DND-41 (cell line): ENCODE measurements at regions not wholly inside any gene's neighbourhood (a gene's known extent, or its start where the extent isn't known, plus 50 kb on each side); places are given as distances from the start of the nearest gene placed in this dataset.

Source experiments
- EZH2 ChIP-seq: IDR thresholded peaks from 3 replicates; pipeline ENCODE4 v1.6.1; 2012; ENCODE audit warnings: borderline replicate concordance, low read depth, mild to moderate bottlenecking, moderate library complexity, low read length, inconsistent platforms; ENCODE audit not compliant: severe bottlenecking
- TF ChIP-seq, protein P1 (sequence below): IDR thresholded peaks from 2 replicates; pipeline ENCODE4 v1.5.1; 2012; ENCODE audit warnings: borderline replicate concordance, low read length, moderate library complexity, mild to moderate bottlenecking; ENCODE audit not compliant: poor library complexity, severe bottlenecking; ENCODE audit errors: extremely low read depth

DNA sequence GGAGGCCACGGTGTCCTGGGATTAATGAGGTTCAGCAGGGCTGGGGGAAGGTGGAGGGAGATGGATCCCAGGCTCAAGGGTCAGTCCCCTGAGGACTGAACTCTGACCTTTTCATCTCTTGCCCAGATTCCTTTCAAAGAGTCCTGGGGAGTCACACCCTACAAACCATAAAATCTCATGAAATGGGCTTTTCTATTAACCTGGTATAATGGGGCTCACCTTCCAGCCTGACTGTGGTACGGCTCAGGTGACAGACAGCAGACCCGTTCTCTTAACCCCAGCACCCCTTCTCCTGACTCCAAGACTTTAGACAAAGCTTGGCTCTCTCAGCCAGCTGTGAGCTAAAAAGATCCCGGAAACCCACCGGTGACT is 268.2 kb downstream of the ADGRD1 start:
- TF ChIP-seq, protein P1, sequence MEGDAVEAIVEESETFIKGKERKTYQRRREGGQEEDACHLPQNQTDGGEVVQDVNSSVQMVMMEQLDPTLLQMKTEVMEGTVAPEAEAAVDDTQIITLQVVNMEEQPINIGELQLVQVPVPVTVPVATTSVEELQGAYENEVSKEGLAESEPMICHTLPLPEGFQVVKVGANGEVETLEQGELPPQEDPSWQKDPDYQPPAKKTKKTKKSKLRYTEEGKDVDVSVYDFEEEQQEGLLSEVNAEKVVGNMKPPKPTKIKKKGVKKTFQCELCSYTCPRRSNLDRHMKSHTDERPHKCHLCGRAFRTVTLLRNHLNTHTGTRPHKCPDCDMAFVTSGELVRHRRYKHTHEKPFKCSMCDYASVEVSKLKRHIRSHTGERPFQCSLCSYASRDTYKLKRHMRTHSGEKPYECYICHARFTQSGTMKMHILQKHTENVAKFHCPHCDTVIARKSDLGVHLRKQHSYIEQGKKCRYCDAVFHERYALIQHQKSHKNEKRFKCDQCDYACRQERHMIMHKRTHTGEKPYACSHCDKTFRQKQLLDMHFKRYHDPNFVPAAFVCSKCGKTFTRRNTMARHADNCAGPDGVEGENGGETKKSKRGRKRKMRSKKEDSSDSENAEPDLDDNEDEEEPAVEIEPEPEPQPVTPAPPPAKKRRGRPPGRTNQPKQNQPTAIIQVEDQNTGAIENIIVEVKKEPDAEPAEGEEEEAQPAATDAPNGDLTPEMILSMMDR, result no peak
- TF ChIP-seq EZH2, result no peak
